GM18858 (cell line): ENCODE measurements at regions not wholly inside any gene's neighbourhood (a gene's known extent, or its start where the extent isn't known, plus 50 kb on each side); places are given as distances from the start of the nearest gene placed in this dataset.

Experiments
- ATAC-seq: cut with Tn5 transposase; IDR thresholded peaks from one replicate; pipeline ENCODE4 v1.9.1; 2021; ENCODE audit not compliant: unreplicated experiment

DNA sequence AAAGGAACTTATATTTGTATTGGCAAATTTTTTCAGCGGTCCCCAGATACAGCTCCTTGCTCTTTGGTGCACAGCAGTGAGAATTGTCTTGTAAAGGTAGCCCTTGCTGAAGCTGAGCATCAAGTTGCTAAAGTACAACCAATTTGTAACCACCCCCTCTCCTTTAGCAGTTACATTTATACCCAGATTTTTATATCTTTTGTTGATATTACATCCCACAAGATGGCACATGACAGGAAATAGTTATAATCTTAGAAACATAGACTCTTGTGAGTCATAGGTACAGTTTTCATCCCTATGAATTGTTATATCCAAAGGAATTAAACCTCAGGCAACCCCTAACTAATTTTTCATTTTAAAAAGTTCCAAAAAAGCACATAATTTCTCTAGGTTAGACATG, 523.0 kb upstream of the SLITRK1 start:
- no peak for ATAC-seq

DNA sequence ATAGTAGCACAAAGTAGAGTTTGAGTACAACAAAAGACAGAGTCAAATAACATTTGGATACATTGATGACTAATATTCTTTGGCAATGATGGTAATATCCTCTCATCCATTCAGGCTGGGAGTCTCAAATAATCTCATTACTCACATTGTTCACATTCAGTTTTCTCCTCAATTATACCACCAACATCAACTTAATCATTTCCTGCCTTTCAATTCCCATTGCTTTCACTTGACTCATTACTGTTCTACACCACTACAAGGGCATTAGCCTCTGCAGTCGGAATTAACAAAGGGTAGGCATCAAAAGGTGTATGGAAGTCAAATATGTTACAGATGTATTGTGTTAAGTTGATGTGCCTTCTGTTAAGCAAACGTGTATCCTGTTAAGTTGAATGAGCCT, 518.4 kb upstream of the SLITRK1 start:
- no peak for ATAC-seq

DNA sequence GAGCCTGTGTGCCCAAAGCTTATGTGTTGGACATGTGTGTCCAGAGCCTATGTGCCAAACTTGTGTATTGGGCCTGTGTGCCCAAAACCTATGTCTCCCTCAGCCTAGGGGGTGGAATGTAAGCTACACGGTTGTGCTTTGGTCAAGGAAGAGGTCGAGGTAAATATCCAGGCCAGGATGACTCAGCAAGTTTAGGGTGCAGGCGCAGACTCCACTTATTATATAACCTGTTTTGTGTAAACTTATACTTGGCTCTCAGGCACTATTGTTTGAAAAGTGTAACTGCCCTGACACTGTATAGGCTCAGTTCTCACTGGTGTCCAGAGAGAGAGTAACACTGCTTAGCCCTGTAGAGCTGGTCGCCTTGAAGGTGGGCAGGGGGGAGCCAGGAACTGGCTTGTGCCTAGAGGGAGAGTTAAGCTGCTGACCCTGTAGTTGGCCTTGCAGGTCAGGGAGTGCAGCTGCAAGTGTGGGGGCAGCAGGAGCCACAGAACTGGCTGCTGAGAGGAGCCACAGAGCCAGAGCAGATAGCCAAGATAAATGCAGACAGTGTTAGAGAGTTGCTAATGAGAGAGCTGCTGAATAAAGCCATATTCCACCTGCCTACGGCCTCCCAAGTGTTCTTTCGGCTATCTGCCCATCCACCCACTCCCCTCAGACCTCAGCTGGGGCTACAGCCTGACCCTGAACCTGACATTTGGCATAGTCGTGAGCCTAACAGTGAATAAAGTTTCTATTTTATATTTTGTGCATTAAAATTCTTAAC, 517.2 kb upstream of the SLITRK1 start:
- ATAC-seq: no peak

DNA sequence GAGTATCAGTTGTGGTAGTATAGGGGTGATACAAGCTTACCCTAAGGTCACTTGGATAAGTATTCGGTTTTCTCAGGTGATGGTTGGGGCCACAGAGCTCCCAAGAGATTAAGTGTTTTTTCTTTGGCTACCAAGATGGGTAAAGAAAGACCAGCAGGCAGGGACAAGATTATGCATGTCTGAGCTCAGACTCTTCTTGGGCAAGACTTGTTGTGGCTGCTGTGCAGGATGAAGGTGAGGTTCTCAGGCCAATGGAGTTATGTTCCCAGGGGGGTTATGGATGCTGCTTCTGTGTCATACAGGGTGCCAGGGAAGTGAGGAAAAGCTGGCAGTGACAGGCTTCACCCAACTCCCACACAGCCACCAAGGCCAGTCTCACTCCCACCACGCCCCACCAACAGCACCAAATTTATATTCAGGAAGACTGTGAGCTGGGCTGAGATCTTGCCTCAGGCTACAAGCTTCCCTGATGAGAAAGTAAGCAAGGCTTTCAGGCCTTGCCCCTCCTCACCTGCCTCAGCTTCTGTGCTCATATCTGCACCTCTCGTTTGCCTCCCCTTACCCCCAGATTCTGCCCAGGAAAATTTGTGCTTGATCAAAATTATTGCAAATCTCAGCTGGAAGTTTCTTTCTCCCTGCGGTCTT, 511.8 kb upstream of the SLITRK1 start:
- ATAC-seq: no peak

DNA sequence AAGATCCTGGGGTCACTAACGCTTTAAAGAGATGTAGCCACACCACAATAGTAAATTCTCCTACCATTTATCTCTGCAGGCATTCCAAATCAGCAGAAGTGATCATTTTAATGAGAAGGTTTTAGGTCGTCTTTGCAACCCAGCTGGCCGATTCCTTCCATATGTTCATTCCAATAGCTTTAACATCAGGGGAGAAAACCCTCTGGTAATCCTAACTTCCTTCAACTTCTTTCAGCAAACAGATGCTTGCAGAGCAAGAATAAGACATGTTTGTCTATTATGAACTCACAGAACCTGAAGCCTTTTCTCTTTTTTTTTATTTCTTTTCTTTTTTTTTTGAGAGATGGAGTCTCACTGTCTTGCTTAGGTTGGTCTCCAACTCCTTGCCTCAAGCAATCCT, 498.6 kb upstream of the SLITRK1 start:
- ATAC-seq: no peak

DNA sequence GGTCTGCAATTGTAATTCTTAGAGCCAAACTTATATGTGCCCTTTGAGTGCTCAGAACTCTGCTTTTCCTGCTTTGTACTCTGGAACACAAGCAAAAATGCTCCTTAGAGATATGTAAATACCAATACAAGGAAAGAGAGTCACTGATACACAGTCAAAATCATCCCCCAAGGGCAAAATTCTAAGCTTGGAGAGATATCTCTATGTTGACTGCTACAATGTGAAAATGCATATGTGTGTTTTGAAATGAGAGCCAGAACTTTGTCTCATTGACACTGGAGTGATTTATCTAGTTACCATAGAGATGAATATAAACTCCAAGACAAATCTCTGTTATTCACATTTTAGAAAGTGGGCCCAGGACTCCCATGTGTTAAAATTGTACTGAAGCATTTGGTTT, 494.8 kb upstream of the SLITRK1 start:
- ATAC-seq: no peak

DNA sequence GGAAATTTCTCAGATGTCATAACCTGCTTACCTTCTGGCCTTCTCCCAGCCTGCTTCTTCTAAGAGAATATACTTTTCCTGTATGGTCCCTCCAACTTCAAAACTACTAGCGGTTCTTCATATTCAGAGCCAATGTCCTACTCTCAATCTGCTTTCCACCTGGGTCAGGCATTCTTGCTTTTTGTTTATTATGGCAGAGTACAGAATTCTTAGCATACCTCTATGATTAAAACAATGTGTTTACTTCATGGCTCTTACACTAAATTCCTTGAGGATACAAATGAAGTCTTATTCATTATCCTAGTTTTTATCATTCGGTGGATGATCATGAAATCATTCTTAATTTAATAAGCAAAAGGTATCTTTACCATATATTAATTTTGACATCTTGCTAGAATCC, 484.2 kb upstream of the SLITRK1 start:
- no peak for ATAC-seq

DNA sequence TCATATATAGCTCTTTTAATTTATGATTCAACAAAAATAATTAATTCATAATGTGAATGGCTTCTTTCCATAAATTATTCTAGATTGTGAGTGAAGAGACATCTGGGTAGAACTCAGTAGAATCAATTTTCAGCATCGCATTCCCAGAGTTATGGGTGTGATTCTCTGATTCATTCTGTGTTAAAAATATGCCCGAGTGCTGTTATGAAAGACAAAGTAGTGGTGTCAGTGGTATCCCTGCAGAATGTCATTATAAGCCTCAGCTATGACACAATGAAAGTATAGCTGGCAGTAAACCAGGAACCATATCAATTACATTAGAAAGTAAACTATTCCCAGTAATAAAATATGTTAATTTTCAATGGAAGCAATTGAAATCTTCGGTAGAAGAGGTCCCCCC, 480.5 kb upstream of the SLITRK1 start:
- no peak for ATAC-seq

DNA sequence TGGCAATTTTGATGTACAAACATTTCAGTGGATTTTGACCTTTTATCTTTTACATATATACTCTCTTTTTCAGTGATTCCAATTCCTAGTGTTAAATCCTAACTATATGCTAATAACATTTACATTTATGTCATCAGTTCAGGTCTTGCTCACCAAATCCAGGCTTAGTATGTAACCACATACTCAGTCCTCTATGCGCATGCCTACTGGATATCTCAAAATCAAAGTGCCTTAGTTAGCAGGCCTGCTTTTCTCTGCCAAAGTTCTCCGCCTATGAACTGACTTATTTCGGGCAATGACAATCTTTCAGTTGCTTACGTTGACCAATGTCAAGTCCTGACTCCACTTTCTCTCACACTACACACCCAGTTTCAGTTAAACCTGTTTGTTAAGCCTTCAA, 478.5 kb upstream of the SLITRK1 start:
- no peak for ATAC-seq

DNA sequence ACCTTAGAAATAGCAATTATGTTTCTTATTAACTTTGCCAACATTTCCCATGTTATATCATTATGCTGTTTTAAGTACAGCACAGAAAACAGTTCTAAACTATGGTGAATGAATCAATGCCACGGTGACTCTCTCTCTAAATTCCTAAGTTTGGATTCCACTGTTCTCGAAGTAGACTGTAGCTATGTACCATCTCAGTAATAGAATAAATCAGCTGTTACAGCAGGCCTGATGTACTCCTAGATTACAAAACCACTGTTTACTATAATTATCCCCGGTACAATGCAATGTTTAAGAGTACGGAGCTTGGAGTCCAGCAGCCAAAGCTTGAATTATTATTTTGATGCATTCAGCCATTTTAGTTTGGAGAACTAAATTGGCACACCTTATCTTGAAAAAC, 476.3 kb upstream of the SLITRK1 start:
- no peak for ATAC-seq

DNA sequence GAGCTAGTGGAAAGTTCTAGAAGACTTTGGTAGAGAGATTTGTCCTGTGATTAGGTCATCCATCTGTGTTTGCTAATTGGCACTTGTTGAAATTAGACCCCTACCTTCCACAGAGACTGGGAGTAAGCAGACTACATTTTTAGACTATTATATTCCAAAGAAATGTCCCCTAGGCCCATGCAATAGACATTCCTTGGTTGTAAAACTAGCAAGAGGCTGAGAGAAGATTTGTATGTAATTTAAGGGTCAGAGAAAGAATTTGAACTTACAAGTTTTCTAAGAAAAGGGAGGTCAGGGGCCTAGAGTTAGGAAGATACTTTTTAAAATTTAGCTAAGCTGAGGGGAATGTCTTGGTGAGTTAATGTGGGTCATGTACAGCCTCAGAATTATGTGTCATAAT, 470.7 kb upstream of the SLITRK1 start:
- no peak for ATAC-seq

DNA sequence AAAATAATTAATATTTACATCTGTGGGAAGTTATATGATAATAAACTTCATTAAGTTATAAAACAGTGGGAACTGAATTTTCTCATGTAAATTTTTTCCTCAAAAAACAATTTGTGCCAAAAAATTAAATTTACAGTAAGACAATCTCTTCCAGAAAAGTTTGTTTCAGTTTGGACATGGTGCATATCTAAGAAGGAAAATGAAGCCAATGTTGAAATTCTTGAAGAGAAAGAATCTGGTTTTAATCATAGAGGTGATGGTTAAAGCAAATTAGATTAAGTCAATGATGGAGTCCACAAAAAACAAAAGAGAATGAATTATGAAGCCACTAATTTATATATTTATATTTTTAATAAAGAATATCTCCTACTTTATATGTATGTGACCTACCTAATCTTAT, 457.2 kb upstream of the SLITRK1 start:
- no peak for ATAC-seq

DNA sequence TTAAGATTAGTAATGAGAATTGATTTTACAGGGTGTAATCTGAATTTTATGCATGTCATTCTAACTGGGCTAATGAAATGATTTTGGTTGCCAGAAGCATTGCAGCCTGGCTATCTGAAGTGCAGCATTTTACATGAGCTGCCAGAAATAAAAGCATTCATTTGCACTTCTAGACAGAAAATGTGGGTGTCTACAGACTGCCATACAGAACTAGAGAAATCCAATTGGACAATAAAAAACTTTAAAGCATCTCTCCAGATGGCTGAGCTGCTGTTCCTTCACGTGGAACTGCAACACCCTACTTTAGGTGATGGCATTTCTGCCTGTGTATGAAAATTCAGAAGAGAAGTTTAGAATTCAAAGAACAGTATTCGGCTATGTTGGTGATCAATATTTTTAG, 450.1 kb upstream of the SLITRK1 start:
- ATAC-seq: no peak

DNA sequence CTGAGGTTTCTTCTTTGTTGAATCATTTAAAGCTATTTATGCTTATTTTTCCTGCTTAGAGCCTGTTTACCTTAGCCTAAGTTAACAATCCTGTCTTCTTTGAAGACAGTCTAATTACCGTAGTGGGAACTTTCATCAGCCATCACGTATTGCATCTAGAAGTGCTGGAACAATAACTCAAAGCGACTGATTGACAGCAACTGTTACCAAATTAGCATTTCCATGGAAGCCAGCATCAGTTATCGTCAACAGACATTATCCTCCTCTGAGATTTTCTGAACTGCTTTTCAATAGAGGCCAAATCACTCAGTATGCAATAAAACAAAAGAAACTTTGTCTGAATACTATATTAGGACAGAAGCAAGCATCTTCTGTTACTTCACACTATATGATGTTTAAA, 433.3 kb upstream of the SLITRK1 start:
- ATAC-seq: no peak

DNA sequence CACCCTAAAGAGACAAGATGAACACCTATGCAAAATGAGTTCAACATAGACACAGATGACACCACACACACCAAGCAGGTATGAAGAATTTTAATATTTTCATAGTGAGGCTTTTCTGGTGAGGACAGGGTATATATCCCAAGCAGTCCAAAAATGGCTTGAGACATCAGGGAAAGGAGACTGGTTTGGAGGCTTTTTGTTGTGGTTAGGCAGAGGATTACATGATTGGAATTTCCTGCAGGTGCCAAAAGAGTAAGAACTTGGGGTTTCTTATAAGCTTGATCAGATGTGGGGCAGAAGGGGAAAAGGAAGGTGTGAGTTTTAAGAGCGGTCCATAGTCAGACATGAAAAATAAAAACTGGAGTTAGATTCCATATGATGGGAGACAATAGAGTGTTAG, 420.8 kb upstream of the SLITRK1 start:
- no peak for ATAC-seq

DNA sequence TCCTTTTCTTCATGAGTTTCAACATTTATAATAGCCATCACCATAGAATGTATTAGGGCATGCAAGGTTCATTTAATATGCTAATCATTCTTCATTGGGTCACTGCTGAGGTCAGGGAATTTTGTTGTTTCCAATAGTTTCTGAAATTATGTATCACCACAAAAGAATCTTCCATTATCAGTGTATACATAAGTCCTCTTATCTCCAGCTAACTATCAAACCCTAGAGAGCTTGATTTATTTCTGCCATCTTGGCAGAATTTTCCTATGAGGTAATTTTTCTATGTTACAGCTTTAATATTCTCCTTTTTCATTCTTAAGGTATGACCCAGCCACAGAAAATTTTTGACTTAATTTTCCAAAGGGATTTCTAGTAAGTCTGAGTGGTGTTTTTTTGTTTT, 415.0 kb upstream of the SLITRK1 start:
- no peak for ATAC-seq

DNA sequence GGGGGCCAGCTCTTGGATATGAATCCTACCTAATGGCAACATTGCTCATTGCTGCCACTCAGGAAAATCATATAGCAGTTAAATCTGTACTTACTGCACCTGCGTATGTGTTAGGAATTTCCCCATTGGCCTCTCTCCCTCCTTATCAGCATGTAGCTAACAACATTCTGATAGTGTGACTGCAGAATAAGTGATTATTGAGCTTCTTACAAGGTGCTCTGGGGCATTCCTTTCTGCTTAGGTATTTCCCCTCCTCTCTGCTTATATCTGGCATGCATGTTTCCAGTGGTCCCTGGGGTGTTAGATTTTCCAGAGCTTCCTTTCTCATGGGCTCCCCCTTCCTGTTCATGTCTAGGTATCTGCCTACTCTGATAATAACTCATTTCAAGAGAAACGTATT, 414.1 kb upstream of the SLITRK1 start:
- ATAC-seq: no peak

DNA sequence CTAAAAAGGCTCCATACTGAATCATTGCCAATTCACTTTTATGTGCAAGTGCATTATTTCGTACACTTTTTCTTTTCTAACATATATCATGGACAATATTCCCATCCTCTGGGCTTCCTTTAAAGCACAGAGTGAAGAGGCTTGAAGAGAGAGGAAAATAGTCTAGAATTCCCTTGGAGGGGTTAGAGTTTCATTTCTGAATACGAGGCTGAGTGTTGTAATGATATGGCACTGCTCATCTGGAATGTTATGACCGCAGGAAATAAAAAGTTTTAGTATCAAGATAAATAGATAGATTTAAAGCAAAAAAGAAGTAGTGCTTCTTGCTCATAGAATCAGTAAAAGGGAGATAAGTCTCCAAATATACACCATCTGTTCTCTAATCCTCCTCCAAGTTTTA, 412.3 kb upstream of the SLITRK1 start:
- ATAC-seq: no peak

DNA sequence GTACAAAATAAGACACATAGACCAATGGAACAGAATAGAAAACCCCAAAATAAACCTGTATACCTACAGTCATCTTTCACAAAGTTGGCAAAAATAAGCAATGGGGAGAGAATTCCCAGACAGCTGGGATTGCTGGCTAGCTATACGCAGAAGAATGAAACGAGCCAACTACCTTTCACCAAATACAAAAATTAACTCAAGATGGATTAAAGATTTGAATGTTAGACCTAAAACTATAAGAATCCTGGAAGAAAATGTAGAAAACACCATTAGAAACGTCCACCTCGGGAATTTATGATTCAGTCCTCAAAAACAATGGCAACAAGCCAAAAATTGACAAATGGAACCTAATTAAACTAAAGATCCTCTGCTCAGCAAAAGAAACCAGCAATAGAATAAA, 408.1 kb upstream of the SLITRK1 start:
- no peak for ATAC-seq

DNA sequence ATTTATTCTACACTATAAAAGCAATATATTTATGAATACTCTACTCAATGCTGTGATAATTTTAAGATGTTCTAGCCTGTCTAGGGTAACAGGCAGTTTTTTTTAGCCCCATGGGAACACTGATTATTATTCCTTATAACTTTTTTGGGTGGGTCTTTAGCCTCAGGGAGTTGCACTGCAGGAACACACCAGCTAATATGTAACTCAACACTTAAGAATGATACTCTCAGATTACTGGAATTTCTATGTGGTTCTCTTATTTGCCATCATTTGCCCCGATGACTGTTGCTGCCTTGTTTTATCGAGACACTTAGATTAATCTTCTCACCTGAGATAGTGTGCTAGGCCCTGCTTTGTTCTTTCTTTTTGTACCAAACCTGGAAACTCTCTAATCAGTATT, 396.9 kb upstream of the SLITRK1 start:
- ATAC-seq: no peak

DNA sequence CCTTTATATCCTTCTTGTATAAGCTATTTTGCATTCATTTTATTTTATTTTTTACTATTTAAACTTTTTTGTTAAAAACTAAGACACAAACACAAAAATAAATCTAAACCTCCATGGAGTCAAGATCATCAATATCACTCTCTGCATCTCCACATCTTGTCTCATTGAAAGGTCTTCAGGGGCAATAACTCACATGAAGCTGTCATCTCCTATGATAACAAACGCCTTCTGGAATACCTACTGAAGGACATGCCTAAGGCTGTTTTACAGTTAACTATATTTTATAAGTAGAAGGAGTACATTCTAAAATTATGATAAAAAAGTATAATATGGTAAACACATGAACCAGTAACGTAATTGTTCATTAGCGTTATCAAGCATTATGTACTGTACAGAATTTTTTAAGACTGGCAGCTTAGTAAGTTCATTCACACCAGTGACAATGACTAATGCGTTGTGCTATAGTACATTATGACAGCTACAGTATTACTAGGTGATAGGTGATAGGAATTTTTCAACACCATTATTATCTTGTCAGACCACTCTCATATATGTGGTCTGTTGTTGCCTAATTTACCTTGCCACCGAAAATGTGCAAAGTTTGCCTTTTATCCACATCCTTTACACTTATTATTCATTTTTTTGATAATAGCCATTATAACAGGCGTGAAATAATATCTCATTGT, 390.7 kb upstream of the SLITRK1 start:
- ATAC-seq: no peak

DNA sequence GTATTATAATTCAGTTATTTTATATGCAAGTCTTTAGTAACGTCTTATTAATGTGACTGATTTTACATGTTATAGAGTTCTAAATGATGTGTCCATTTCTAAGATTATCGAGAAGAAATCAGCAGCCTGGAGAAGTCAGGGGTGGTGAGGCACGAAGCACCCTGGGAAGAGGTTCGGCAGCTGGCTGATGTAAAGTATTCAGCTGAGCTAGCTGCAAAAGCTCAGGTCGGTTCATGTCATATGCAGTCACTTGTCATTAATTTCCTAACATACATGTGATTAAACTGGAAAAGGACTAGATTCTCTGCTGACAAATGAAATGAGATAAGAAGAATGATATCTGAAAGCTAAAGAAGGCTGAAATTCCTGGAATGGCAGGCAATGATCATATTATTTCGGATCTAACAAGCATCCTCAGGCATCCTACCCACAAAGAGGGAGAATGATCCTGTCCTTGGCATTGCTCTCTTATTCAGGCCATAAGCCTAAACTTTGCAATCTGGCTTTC, 383.0 kb upstream of the SLITRK1 start:
- ATAC-seq: no peak
